MV-4-11 (cell line): ENCODE measurements at regions not wholly inside any gene's neighbourhood (a gene's known extent, or its start where the extent isn't known, plus 50 kb on each side); places are given as distances from the start of the nearest gene placed in this dataset.

ENCODE experiments used
- DNase-seq: peaks from one replicate; lab custom pipeline; 2025; lab: John Stamatoyannopoulos, UW

DNA sequence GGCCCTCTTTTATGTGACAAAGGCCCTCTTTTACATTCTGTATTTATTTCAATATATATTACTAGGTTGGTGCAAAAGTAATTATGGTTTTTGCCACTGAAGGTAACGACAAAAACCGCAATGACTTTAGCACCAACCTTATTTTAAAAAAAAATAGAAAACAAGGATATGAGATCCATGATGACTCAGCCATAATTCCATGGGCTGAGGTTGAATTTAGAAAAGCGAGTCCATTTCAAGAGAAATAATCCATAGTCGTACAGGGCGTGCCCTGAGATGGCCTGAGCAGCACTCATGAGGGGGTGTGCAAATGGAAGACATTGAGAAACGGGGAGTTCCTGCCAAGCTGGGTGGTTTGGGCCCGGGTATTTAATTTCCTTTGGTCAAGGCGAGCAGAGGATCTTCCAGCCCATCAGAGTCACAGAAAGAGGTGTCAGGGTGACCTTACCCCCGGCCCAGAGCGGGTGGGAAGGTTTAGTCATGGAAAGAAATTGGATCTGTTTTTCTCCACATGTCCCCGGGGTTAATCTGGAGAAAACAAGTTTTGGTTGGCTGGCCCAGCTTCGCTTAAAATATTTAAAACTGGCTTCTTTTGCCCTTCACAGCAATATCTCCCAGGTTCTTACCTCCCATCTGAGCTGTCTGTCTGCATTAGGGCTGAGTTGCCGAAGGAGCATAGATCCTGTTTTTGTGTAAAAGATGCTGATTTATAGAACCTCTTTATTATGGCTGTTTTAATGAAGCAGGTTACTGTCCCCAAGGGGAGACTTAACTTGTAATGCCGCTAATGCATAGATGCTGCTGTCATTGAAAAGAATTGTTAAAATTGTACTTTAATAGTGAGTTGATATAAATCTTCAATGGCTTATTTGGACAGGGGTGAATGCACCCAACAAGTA lies 255.6 kb downstream of the PREX1 start:
- DNase-seq: no peak

DNA sequence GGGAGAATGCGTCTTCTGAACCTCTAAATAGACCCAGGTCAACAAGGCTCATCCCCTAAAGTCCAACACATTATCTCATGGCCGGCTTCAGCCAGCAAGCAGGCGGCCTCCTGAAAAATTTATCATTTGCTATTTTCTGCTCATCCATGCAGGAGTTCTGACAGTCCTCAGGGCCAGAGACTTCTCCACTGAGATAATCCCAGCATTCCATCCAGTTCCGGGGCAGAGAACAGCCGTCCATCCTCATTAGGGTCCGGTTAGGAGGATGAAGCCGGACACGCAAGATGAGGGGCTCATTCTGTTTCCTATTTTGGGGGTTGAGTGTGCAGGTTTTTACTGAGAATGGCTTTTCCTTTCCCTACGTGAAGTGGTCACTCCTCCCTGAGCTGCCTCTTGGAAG lies 258.1 kb downstream of the PREX1 start:
- no peak for DNase-seq

DNA sequence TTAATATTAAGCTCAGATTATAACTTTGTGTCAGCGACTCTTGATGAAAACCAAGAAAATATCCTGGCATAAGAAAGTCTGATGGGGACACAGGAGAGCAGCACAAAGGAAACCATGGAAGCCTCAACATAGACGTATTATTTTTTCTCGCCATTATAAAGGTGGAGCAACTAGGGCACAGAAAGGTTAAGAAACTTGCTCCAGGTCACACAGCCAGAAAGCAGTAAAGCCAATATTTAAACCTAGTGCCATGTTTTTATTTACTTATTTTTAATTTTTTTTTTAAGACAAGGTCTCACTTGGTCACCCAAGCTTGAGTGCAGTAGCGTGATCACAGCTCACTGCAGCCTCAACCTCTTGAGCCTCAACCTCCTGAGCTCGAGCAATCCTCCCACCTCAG lies 259.3 kb downstream of the PREX1 start:
- DNase-seq: no peak

DNA sequence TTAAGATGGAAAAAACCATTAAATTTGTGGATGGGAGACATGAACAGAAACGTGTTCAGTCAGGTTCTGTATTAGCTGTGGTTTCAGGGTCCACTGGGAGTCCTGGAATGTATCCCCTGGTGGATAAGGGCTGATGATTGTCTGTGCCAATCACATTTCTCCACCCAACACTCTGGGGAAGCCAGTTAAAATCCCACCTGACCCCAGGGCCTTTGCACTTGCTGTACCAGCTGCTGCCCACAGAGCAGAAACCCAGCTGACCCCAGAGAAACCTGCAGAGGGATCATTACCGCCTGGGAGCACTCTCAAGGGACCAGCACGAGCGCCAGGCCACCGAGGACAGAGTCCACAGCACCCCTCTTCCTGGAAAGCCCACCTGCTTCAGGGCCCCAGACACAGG lies 260.7 kb downstream of the PREX1 start:
- no peak for DNase-seq

DNA sequence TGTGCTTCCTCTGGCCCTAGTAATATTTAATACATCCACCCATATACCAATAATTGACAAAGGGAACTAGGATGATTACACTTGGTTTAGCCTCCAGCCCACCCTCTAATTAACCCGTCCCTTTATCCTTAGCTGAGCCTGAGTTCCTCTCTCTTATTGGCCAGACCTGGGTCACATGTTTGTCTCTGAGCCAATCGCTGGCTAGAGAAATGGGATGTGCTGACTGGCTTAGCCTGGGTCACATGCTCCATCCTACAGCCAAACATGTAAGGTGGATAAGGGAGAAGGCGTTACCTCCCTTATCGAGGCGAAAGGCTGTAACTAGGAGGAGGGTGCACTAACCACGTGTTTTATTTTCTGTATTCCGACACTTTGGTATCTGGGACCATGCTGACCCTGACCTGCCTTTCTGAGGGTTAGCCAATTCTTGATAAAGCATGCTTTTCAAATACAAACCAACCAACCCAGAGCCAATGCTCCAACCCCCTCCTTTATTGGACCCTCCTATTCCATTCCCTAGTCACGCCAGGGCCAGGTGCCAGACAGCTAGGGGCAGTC lies 262.7 kb downstream of the PREX1 start:
- no peak for DNase-seq

DNA sequence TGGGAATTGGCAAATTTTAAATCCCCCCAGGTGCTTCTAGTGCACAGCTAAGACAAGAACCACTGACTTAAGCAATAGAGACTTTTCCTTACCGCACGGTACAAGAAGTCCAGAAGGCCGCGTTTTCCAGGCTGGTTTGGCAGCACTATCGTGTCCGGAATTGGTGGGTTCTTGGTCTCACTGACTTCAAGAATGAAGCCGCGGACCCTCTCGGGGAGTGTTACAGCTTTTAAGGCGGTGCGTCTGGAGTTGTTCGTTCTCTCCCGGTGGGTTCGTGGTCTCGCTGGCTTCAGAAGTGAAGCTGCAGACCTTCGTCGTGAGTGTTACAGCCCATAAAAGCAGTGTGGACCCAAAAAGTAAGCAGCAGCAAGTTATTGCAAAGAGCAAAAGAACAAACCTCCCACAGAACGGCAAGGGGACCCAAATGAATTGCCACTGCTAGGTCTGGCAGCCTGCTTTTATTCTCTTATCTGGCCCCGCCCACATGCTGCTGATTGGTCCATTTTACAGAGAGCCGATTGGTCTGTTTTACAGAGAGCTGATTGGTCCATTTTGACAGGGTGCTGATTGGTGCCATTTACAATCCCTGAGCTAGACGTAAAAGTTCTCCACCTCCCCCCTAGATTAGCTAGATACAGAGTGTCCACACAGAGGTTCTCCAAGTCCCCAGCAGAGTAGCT lies 264.5 kb downstream of the PREX1 start:
- no peak for DNase-seq

DNA sequence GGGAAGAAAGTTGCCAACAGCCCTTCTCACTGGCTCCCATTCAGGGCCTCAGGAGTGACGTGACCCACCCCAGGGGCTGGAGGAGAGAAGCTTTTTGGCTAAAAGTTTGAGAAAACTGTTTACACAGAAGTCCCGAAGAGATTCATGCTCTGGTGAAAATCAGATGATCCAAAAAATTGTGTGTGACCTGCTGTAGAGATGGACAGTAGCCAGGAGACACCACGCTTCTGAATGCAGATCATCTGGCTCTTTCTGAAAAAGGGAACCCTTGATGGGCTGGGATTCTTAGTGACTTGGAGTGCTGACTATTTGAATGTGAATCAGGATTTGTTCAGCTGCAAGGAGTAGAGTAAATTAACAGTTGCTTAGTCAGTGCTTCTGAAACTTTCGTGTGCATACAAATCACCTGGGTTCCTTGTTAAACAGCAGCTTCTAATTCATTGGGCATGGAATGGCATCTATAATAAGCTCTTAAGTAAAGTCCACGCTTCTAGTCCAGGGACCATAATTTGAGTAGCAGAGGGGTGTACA lies 265.1 kb downstream of the PREX1 start:
- DNase-seq: no peak

DNA sequence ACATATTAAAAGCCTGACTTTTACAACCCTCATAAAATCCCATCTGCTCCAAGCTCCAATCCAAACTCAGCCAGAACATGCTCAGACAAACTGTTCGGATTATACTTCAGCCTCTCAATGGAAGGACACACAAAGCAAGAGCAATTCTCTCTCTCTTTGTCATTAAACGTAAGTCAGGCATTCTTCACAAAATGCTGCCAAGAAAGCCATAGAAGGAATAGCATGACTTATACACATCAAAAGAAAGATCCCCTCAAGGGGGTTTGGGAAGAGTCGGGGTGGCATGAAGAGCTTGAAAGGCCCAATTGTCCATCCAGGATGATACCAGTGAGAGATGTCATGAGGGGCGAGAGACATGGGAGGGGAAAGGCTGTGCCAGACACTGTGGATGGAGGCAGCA lies 268.9 kb downstream of the PREX1 start:
- DNase-seq: no peak

DNA sequence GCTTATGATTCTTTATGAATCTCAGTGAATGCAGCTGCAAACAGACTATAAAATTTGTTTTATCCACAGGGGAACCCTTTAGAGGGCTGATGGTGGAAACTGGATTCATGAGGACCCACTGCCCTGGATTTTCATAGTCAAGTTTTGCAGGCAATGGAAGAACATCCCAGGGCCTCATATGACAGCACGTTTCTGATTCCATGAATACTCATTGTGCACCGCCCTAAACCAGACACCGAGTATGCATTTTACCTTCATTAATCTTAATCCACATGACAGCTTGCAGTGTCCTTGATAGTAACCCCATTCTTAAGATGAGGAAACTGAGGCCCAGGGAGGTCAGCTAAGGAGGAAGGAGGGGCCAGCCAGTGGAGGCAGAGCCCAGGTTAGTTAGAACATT lies 270.4 kb downstream of the PREX1 start:
- DNase-seq: no peak

DNA sequence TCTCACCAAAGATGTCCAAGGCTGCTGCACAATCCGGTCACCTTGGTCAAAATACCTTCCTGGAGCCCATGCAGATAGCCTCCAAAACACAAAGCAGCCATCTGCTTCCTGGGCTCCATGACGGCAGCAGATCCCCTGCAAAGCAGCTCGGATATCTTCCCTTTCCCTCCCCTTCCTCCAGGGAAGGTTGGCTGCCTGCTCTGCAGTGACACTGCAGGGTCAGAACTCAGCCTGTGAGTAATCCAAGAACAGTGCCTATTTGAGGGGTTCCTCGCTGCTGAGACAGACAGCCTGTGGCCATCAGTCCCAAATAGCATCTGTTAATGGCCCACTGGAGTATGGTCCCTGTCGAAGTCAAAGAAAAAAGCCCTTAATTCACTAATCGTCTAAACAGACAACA lies 270.8 kb downstream of the PREX1 start:
- no peak for DNase-seq

DNA sequence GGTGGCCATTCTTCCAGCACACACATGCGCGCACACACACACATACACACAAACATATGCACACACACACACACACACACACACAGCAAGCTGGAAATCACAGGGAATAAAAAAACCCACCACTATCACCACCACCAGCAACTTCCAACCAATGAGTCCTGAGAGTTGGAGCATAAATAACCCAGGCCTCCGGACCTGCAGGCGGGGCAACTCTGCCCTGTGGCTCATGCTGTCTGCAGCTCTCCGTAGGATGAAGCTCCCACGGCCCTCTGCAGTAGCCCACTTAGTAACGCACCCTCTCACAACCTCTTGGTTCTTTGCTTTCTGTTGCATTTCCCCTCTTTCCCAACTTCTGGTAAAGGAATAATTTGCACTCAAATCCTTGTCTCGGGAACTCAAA lies 275.2 kb downstream of the PREX1 start:
- DNase-seq: no peak

DNA sequence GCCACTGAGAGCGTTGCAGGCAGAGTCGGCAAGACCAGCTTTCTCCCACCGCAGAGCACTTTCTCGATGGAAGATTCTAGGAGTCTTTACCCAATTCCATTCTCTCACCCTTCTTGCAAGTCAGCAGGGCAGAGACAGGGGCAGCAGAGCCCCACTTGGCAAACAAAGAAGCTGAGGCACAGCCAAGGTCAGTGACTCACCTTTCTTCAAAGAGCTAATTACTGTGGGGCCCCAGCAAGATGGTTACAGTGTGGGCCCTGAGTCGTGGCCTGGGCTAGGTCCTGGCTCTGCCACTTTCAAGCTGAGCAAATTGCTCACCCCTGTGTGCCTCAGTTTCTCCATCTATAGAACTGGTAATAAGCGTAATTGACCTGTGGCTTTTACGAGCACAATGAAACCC lies 277.0 kb downstream of the PREX1 start:
- no peak for DNase-seq

DNA sequence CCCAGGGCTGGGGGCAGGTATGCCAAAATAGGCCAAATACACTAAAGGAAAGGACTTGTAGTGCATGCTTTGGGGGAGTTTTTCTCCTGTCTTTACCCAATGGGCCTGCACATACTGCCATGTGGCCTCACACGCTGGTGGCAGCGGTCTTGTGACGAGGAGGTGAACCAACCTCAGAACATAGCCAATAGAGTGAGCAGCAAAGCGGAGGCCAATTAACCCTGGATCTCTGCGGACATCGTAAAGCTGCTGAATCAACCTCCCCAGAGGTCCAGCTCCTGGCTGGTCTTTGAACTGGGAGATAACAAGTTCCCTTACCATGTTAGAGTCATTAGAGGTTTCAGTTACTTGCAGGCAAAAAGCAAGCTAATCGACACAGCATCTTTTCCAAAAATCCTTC lies 280.1 kb downstream of the PREX1 start:
- no peak for DNase-seq

DNA sequence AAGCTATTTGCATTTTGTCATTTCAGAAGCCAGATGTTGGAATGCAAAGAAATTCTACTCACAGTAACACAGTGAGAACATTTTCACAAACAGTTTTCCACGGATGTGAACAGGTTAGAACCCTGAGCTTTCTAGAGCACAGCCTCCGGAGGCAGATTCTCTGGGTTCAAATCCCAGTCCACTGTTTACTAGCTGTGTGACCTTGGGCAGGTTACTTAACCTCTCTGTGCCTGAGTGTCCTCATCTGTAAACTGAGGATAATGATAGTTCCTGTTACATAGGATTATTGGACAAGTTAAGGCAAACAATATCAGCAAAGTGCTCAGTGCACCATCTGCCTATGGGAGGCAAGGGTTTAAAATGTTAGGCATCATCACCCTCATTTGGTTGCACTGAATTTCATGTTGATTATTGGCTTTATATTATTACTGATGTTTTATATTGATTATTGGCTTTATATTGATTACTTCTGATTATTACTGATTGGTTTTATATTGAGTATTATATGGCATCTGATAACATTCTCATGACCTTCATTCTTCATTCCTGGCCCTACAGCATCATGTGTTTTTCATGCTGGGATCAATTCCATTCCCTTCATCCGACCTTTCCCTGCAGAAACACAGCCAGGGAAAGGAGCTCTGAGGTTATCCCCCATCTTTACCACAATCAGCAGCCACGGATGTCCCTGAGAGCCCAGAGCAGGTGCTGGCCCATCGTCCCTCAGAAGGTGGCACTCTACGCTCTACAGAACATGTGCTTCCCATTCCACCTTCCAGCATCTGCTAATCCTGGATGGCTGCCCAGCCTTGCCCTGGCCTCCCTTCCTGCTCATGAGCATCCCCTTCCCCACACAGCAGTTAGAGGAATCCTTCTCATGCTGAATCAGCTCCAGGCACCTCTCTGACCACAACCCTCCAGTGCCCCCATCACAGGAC lies 283.1 kb downstream of the PREX1 start:
- DNase-seq: no peak

DNA sequence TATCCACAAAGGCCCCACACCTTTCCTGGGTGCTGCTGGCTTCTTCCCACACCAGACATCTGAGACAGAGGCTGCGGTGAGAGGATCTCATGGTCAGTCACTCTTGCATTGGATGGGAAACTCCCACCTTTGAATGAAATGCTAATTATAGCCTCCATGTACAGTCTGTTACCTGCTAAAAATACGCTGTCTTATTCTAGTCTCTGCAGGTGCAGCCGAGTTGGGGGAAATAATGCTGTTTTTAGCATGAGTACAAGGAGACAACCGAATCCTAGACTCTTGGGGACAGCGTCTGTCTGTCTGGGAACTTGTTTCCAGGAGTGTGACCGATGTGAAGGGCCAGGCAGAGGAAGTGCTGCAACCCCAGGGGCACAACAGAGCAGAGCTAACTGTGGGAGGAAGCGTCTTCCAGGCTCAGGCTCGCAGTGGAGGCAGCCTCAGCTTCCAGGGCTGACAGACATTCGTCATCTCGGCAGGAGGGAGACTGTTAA lies 286.2 kb downstream of the PREX1 start:
- DNase-seq: no peak

DNA sequence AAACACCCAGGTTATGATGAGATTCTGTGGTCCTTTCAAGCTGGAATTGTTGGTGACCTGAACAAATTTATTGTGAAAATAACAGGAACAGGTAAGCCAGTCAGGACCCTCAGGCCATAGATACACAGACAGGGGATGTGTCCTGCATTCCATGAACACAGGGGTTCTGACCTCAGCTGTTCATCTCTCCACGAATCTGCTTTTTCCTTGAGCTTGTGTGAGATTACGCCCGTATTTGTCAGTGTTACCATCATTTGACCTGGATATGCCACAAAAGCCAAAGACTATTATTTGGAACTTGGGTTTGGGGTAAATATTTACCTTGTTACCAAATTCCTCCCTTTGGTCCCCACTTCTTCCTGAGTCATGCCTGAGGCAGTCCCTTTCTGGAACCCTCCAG lies 288.9 kb downstream of the PREX1 start:
- no peak for DNase-seq

DNA sequence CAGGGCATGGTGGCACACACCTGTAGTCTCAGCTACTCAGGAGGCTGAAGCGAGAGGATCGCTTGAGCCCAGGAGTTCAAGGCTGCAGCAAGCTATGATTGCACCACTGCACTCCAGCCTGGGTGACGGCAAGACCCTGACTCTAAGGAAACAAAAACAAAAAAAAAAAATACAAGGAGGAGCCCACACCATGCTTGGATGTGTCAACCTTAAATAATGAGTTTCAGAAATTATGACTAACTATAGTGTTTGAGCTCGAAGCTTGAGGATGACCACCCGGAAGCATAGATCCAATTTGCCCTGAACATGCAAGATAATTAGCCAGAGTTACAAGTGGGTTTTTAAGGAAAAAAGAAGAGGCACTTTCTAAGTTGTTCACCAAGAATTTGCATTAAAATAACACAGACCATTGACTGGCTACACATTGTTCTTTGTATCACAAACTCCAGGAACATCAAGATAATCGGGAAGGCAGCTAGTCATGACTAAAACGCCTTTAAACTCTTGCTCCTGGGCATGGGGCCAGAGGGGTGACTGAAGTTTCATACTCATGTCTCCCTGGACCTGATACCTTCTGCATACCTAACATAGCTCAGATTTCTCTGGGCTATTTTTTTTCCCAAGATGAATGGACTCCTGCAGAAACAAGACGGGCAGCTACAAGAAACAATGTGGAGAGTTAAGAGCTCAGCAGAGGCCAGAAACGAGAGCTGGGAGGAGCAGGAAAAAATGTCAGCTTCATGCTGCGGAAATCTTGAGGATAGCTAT lies 289.6 kb downstream of the PREX1 start:
- DNase-seq: no peak

DNA sequence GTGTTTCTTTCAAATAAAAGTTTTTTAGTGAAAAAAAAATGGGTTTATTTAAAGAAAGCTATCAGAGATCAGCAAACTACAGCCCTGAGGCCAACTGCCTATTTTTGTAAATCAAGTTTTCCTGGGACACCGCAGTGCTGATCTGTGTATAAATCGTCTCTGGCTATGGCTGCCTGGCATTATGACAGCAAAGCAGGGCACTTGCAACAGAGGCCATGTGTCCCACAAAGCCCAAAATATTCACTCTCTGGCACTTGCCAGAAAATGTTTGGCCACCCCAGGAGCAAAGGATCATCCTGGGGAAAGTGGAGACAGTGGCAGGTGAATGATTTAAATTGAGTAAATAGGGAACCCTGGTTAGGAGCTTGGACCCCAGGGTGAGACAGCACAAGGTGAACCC lies 291.6 kb downstream of the PREX1 start:
- DNase-seq: no peak

DNA sequence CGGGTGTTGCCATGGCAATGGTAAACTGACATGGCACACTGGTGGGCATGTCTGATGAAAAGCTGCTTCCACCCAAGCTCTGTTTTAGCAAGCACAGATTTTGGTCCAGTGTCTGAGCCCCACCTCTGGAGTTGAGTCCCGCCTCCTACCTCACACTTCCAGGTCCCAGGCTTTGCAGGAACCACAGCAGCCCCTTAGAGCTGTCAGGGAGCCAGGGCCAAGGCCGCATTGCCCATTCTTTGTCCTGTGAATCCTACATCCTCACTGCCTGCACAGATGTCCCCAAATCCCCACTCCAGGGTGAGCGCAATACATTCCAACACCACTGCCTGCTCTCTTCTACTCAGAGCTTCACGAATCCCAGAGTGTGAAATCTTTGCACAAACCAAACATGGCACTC lies 292.2 kb downstream of the PREX1 start:
- no peak for DNase-seq

DNA sequence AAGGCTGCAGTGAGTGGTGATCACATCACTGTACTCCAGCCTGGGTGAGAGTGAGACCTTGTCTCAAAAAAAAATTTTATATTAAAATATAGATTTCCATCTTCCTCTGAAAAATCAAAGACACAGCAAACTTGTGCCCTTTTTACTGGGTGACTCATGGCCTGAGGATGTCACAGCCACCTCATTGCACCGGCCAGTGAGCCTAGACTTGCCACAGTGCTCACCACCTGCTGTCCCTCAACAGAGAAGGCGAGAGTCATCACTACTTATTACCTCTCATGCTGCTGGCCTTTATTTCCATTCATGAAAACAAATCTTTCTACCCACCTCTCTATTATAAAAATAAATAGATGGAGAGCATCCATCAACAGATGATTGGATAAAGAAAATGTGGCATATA lies 295.8 kb downstream of the PREX1 start:
- DNase-seq: no peak

DNA sequence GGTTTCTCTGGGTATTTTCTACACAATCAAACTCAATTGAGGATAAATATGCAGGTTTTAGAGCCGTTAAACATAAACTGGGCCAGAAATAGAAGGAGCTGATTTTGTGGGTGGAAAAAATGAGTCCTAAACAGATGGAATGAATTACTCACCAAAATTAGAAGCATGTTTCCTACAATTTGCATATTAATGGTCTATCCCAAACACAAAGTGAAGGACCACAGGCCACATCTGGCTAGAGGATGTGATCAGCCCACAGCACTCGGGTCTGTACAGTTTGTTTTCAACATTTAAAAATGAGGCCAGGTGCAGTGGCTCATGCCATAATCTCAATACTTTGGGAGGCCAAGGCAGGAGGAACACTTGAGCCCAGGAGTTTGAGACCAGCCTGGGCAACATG lies 296.3 kb downstream of the PREX1 start:
- no peak for DNase-seq
